Mucosa of descending colon (tissue), 3 donors: ENCODE measurements at regions not wholly inside any gene's neighbourhood (a gene's known extent, or its start where the extent isn't known, plus 50 kb on each side); places are given as distances from the start of the nearest gene placed in this dataset.

Experiments
- ATAC-seq: fragments of 200-7000 bp; cut with Tn5 transposase; one replicate; pipeline ENCODE4 v1.9.1; 2020; ENCODE audit warnings: mild to moderate bottlenecking, moderate library complexity
- DNase-seq, 3 donors: peaks; one replicate each; pipeline ENCODE4 v3.0.0-alpha.2; 2020
- H3K36me3 ChIP-seq: fragments of 200-600 bp; one replicate; pipeline ENCODE4 v1.8.0; 2021; ENCODE audit warnings: low read depth, mild to moderate bottlenecking
- H3K4me1 ChIP-seq: fragments of 200-600 bp; one replicate; pipeline ENCODE4 v1.8.0; 2021; ENCODE audit warnings: low read depth, mild to moderate bottlenecking
- H3K4me3 ChIP-seq: fragments of 200-600 bp; one replicate; pipeline ENCODE4 v1.8.0; 2021; ENCODE audit warnings: mild to moderate bottlenecking
- H3K9me3 ChIP-seq: fragments of 200-600 bp; one replicate; pipeline ENCODE4 v1.8.0; 2021; ENCODE audit warnings: mild to moderate bottlenecking
- CTCF ChIP-seq: fragments of 200-600 bp; IDR thresholded peaks from one replicate; pipeline ENCODE4 v1.8.0; 2022; ENCODE audit warnings: antibody characterized with exemption, mild to moderate bottlenecking
- intact Hi-C, 2 donors: fragments of 100-400 bp; cut with DNase I in 1 of 2; cut with micrococcal nuclease in 1 of 2; formaldehyde crosslinking; loops; one replicate each; pipeline versions ENCODE4 v1.11.0 to v1.11.1; 2022; cut with DNase I, micrococcal nuclease
- donor health status: DM: no; HTN: no; CAD: no; lungs with moderate emphysema.
- donor health status: DM: no; HTN: no; CAD: no.
- donor health status: DM: no; HTN: yes; CAD: no.

GRCh38 chr11:129620237-129621104 lies 195.2 kb upstream of the TMEM45B start:
- H3K9me3 ChIP-seq = no peaks in the 10 kb centered on the region
- no peak for ATAC-seq
- H3K4me3 ChIP-seq = no peak overlapping the region
- no peaks in the 10 kb centered on the region for H3K4me1 ChIP-seq
- no peaks in the 10 kb centered on the region for H3K36me3 ChIP-seq
- DNase-seq = no peak
- no peak for TF ChIP-seq CTCF
- intact Hi-C loops = no loop called here

- intact Hi-C loops = no loop called here
- Histone ChIP-seq H3K9me3 (no peaks in the 10 kb centered on the region), H3K36me3 (no peaks in the 10 kb centered on the region), H3K4me3 (no peak overlapping the region), H3K4me1 (no peaks in the 10 kb centered on the region)
- DNase-seq (no peak), ATAC-seq (no peak)
- no peak for TF ChIP-seq CTCF
Observed at GRCh38 chr11:129625930-129626329, 189.7 kb upstream of the TMEM45B start.

- no peaks in the 10 kb centered on the region for H3K4me1 ChIP-seq
- H3K36me3 ChIP-seq = no peaks in the 10 kb centered on the region
- H3K4me3 ChIP-seq = no peak overlapping the region
- intact Hi-C loops = no loop called here
- TF ChIP-seq CTCF = no peak
- no peaks in the 10 kb centered on the region for H3K9me3 ChIP-seq
- DNase-seq (no peak), ATAC-seq (no peak)
Observed at GRCh38 chr11:129631201-129631600, 184.4 kb upstream of the TMEM45B start.

GRCh38 chr11:129636926-129637325 lies 178.7 kb upstream of the TMEM45B start:
- no peaks in the 10 kb centered on the region for H3K9me3 ChIP-seq
- no peaks in the 10 kb centered on the region for H3K4me1 ChIP-seq
- ATAC-seq (no peak), DNase-seq (no peak)
- intact Hi-C loops = no loop called here
- H3K36me3 ChIP-seq = no peaks in the 10 kb centered on the region
- H3K4me3 ChIP-seq = no peak overlapping the region
- TF ChIP-seq CTCF = no peak

GRCh38 chr11:129637473-129637872 lies 178.2 kb upstream of the TMEM45B start:
- H3K4me3 ChIP-seq = no peak overlapping the region
- no peak for ATAC-seq
- H3K9me3 ChIP-seq = no peaks in the 10 kb centered on the region
- no peaks in the 10 kb centered on the region for H3K4me1 ChIP-seq
- intact Hi-C loops = no loop called here
- DNase-seq = no peak
- no peaks in the 10 kb centered on the region for H3K36me3 ChIP-seq
- no peak for TF ChIP-seq CTCF
